ENCODE measurements at regions not wholly inside any gene's neighbourhood (a gene's known extent, or its start where the extent isn't known, plus 50 kb on each side); places are given as distances from the start of the nearest gene placed in this dataset.
"Not testable (repeated sequence)": the region's sequence is repeated elsewhere in the genome, so short reads cannot be mapped to it uniquely, and the experiment has no call there.

- not testable (repeated sequence) for TF ChIP-seq CTCF (conservative IDR thresholded peaks at IDR 0.05 in 1 of 2, IDR thresholded peaks at IDR 0.05 in 1 of 2; ENCODE audit: low read depth in 1 of 2, low read length in 2 of 2); EZH2 (IDR thresholded peaks at IDR 0.05; ENCODE audit: low read length, missing control alignments)
These were observed 384.0 kb downstream of the TFAP2B start for GRCh38 chr6:51202653-51203052.
